ENCODE measurements at regions not wholly inside any gene's neighbourhood (a gene's known extent, or its start where the extent isn't known, plus 50 kb on each side); places are given as distances from the start of the nearest gene placed in this dataset.

DNA sequence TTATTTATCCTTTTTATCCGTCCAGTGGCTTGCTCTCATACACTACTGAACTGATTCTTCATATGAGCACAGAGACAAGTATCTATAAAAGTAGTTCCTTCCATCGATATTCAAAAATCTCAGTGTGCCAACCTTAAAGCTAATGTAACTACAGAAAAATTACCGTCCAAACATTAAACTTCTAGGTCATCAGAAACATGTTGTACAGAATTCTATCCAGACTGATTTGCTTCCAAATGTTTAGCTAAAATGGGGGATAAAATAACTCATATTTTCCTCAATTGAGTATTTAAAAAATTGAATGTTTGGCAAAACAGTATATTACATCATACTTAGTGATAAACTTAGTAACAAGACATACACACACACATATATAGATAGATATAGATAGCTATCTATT is 584.7 kb upstream of the SEMA3D start:
- TF ChIP-seq, protein P1, sequence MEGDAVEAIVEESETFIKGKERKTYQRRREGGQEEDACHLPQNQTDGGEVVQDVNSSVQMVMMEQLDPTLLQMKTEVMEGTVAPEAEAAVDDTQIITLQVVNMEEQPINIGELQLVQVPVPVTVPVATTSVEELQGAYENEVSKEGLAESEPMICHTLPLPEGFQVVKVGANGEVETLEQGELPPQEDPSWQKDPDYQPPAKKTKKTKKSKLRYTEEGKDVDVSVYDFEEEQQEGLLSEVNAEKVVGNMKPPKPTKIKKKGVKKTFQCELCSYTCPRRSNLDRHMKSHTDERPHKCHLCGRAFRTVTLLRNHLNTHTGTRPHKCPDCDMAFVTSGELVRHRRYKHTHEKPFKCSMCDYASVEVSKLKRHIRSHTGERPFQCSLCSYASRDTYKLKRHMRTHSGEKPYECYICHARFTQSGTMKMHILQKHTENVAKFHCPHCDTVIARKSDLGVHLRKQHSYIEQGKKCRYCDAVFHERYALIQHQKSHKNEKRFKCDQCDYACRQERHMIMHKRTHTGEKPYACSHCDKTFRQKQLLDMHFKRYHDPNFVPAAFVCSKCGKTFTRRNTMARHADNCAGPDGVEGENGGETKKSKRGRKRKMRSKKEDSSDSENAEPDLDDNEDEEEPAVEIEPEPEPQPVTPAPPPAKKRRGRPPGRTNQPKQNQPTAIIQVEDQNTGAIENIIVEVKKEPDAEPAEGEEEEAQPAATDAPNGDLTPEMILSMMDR (IDR thresholded peaks at IDR 0.05), result no peak
- DNase-seq (ENCODE audit: low spot score), result no peak
- ATAC-seq (ENCODE audit: low FRiP score), result no peak

DNA sequence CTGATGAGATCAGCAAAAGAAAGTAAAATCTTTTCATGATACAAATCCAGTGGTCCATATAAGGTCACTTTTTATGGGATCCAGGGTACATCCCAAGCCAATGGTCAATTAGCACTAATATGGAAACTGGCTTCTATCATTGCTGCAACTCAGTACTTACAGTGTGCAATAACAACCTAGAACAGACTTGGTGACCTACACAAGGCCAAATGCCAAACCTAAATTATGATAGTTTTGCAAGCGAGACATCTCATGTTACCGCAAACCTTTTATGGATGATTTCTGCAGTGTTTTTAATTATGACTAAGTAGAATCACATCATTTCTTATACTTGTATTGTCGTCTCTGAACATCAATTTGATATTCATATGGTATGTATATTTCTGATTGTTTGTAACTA is 583.5 kb upstream of the SEMA3D start:
- DNase-seq (ENCODE audit: low spot score) (no peak), ATAC-seq (ENCODE audit: low FRiP score) (no peak)
- TF ChIP-seq, protein P1 (IDR thresholded peaks at IDR 0.05), result no peak

DNA sequence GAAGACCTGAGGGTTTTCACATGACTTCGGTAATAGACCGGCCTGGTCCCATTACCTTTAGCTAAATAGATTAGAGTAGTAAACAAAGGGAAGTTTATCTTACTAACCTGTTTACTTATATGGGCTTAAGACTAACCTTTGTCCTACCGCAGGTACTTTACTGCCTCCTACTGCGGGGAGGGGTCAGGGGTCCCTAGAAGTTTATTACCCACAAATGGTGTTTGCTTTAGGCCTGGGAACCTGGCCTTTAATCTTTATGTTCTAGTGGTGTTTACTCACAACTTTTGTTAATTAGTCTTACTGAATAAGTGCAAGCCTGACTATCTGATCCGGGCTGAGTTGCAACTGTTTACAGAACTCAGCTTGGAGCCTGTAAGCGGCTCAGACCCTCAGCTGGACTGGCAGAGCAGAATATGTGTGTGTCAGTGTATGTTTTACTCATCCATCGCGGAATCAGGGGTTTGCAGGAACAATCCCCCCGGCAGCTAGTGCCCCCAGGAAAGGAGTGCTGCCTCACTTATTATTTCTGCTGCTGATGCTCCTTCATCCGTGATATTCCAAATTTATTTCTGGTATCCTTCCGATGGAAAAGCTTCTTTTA is 578.9 kb upstream of the SEMA3D start:
- DNase-seq (ENCODE audit: low spot score), result no peak
- TF ChIP-seq, protein P1 (IDR thresholded peaks at IDR 0.05), result no peak
- ATAC-seq (ENCODE audit: low FRiP score), result no peak

DNA sequence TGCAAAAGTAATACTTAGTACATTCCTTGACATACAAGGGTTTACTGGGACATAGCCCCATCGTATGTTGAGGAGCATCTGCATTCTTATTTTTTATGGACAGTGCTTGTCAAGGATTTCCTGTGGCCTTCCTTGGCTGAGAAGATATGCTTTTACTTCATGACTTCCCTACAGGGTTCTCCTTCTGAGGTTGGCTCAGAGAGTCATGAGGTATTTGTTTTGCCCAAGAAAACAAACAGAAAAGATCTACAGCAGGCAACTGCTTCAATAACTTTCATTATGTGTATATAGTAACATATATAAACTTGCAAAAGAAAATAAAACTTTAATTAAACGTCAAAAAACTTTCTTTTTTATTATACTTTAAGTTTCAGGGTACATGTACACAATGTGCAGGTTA is 577.2 kb upstream of the SEMA3D start:
- no peak for ATAC-seq (ENCODE audit: low FRiP score)
- TF ChIP-seq, protein P1 (IDR thresholded peaks at IDR 0.05), result no peak
- no peak for DNase-seq (ENCODE audit: low spot score)

DNA sequence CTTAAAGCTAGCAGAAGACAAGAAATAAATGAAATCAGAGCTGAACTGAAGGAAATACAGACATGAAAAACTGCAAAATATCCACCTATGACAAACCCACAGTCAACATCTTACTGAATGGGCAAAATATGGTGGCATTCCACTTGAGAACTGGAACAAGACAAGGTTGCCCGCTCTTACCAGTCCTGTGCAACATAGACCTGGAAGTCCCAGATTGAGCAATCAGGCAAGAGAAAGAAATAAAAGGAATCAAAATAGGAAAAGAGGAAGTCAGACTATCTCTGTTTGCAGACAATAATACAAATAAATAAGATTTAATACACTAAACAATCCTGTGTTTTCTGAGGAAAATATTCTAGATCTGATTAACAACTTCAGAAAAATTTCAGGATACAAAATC is 570.5 kb upstream of the SEMA3D start:
- no peak for DNase-seq (ENCODE audit: low spot score)
- ATAC-seq (ENCODE audit: low FRiP score), result no peak
- TF ChIP-seq, protein P1 (IDR thresholded peaks at IDR 0.05), result no peak

DNA sequence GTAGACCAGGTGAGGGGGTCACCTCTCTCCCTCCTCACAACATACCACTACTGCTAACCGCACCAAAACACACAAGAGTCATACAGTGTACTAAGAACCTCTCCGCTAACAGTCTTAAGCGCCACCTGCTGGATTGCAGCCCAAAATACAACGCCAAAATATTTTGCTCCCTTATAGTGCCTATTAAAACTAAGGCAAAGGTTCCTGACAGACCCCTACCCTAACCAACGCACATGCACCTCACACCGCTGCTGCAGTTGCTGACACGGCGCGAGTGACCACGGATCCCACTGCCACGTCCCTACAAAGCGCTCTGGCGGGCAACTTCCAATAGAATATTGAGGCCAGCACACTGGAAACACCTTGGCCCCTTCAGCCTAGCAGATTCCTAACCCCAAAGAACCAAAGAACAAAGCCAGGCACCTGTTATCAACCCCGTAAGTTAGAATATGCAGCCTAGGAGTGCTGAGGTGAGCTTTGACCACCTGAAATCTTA is 563.6 kb upstream of the SEMA3D start:
- peak; percentile 14 for ATAC-seq (ENCODE audit: low FRiP score)
- DNase-seq (ENCODE audit: low spot score), result no peak
- TF ChIP-seq, protein P1 (IDR thresholded peaks at IDR 0.05), result no peak

DNA sequence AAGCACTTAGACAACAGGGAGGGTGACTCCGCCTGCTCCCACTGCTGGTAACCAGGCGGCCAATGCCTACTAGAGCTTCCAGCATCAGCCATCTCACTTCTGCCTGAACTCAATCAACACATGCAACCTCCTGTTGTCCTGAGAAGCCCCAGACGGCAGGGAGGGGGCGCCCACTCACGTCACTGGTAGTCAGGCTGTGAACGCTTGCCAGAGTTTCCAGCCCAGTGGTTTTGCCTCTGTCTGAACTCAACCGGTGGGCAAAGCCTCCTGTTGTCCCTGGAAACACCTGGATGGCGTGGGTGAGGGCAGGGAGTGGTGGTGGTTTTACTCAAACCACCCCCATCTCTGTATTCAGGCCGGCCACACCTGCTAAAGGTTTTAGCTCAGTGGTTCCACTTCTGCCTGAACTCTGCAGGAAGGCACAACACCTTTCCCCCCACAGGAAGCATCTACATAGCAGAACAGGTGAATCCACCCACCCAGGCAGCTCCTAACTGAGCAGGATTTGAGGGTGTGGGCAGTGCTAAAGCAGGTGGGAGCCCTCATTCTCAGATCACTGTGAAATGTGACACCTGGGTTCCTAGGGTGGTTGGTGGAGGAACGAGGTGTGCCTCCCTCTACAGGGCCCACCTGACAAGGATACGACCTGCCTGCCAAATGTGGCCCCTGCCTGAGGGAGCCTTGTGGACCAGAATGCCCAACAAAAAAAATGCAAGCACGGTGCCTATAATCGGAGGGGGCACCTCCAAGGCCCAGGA is 563.0 kb upstream of the SEMA3D start:
- TF ChIP-seq, protein P1 (IDR thresholded peaks at IDR 0.05), result no peak
- DNase-seq (ENCODE audit: low spot score), result no peak
- ATAC-seq (ENCODE audit: low FRiP score), result no peak
